ENCODE measurements at regions not wholly inside any gene's neighbourhood (a gene's known extent, or its start where the extent isn't known, plus 50 kb on each side); places are given as distances from the start of the nearest gene placed in this dataset.
"Not testable (repeated sequence)": the region's sequence is repeated elsewhere in the genome, so short reads cannot be mapped to it uniquely, and the experiment has no call there.

DNA sequence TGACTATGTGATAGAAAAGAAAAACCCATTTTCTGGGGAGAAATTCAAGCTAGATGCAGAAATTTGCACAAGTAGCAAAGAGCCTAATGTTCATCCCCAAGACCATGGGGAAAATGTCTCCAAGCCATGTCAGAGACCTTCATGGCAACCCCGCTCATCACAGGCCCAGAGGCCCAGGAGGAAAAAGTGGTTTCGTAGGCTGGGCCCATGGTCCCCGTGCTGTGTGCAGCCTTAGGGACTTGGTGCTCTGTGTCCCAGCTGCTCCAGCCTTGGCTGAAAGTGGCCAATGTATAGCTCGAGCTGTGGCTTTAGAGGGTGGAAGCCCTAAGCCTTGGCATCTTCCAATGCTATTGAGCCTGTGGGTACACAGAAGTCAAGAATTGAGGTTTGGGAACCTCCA, 711.2 kb upstream of the ZNF608 start:
- no peak overlapping the region for H3K4me3 ChIP-seq (ENCODE audit: low read depth, low read length)
- DNase-seq (ENCODE audit: low read depth), result no peak
- no peaks in the 10 kb centered on the region for H3K36me3 ChIP-seq (ENCODE audit: control insufficient read depth, insufficient read depth, low read length)
- TF ChIP-seq, protein P1, sequence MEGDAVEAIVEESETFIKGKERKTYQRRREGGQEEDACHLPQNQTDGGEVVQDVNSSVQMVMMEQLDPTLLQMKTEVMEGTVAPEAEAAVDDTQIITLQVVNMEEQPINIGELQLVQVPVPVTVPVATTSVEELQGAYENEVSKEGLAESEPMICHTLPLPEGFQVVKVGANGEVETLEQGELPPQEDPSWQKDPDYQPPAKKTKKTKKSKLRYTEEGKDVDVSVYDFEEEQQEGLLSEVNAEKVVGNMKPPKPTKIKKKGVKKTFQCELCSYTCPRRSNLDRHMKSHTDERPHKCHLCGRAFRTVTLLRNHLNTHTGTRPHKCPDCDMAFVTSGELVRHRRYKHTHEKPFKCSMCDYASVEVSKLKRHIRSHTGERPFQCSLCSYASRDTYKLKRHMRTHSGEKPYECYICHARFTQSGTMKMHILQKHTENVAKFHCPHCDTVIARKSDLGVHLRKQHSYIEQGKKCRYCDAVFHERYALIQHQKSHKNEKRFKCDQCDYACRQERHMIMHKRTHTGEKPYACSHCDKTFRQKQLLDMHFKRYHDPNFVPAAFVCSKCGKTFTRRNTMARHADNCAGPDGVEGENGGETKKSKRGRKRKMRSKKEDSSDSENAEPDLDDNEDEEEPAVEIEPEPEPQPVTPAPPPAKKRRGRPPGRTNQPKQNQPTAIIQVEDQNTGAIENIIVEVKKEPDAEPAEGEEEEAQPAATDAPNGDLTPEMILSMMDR (IDR thresholded peaks at IDR 0.05; ENCODE audit: insufficient read depth, low read length, poor library complexity, severe bottlenecking), result no peak
- H3K27me3 ChIP-seq (ENCODE audit: control insufficient read depth, insufficient read depth, low read length), result no peaks in the 10 kb centered on the region

DNA sequence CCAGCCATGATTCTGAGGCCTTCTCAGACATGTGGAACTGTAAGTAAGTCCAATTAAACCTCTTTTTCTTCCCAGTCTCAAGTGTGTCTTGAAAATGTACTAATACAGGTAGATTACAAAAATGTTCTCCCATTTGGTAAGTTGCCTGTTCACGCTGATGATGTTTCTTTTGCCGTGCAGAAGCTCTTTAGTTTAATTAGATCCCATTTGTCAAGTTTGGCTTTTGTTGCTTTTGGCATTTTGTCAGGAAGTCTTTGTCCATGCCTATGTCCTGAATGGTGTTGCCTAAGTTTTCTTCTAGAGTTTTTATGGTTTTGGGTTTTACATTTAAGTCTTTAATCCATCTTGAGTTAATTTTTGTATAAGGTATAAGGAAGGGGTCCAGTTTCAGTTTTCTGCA, 712.5 kb upstream of the ZNF608 start:
- DNase-seq (ENCODE audit: low read depth); H3K4me3 ChIP-seq (ENCODE audit: low read depth, low read length); H3K27me3 ChIP-seq (ENCODE audit: control insufficient read depth, insufficient read depth, low read length); H3K36me3 ChIP-seq (ENCODE audit: control insufficient read depth, insufficient read depth, low read length): not testable (repeated sequence)

DNA sequence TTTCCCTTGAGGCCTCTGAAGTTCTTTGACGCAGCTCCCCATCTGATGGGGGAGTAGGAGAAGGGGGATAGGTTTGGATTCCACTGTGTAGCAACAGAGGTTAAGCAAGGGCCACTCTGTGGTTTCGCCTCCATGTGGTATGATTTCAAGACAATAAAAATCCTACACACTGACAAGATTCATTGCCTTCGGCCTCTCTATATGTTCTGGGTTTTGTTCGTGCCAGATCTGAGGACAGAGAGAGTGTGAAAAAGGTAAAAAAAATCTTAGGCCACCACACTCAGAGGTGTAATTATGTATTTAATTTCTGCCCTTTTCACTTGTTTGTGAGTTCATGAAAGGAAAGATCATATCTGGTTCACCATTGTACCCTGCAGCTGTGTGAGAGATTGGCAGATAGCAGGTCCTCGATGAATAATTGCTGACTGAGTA, 715.2 kb upstream of the ZNF608 start:
- no peak for DNase-seq (ENCODE audit: low read depth)
- Histone ChIP-seq H3K36me3 (ENCODE audit: control insufficient read depth, insufficient read depth, low read length) (no peaks in the 10 kb centered on the region), H3K27me3 (ENCODE audit: control insufficient read depth, insufficient read depth, low read length) (no peaks in the 10 kb centered on the region), H3K4me3 (ENCODE audit: low read depth, low read length) (no peak overlapping the region)
- TF ChIP-seq, protein P1 (IDR thresholded peaks at IDR 0.05; ENCODE audit: insufficient read depth, low read length, poor library complexity, severe bottlenecking), result no peak

DNA sequence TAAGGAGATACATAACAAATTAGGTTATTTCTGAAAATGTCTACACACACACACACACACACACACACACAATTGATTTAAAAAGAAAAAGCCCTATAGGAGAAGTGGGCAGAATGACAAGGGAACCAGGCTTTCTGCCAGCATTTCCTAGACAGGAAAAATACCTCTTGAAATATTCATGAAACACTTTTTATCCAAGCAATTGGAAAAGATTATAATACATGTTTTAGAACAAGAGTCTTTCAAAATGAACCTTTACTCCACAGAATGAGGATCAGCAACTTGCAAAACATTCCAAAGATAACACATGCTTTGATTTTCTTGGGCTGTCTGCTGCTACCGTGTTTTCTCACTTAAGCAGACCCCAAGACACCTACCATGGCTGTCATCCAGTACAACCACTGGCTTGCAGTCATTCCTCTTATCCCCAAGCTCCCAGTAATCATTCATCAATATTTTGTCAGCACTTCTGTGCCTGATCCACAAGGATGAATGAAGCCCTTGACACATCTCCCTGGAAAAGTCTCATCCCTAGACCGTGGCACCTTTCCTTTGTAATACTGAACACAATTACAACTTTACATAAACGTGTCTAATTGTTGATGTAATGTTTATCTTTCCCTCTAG, 717.1 kb upstream of the ZNF608 start:
- TF ChIP-seq, protein P1 (IDR thresholded peaks at IDR 0.05; ENCODE audit: insufficient read depth, low read length, poor library complexity, severe bottlenecking), result no peak
- no peaks in the 10 kb centered on the region for H3K36me3 ChIP-seq (ENCODE audit: control insufficient read depth, insufficient read depth, low read length)
- H3K4me3 ChIP-seq (ENCODE audit: low read depth, low read length), result no peak overlapping the region
- no peaks in the 10 kb centered on the region for H3K27me3 ChIP-seq (ENCODE audit: control insufficient read depth, insufficient read depth, low read length)
- no peak for DNase-seq (ENCODE audit: low read depth)

DNA sequence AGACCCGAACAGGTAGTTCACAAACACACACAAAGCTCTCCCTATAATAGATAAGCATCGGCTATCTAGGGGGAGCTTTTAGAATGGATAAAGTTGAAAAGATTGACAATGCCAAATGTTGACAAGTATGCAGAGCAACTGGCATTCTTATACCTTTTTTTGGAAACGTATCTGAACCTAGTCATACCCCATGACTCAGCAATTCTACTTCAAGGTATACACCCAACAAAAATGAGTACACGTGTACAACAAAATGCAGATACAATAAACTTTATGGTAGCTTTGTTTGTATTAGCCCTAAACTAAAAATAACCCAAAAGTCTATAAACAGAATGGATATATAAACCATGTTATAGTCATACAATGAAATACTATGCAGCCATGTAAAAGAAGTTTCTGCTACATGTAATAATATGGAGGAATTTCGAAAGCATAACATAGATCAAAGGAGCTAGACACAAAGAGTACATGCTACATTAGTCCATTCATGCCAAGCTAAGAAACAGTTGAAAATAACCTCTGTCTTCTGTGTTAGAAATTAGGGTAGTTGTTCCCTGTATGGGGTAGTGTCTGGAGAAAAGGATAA, 718.5 kb upstream of the ZNF608 start:
- Histone ChIP-seq H3K27me3 (ENCODE audit: control insufficient read depth, insufficient read depth, low read length) (no peaks in the 10 kb centered on the region), H3K36me3 (ENCODE audit: control insufficient read depth, insufficient read depth, low read length) (no peaks in the 10 kb centered on the region), H3K4me3 (ENCODE audit: low read depth, low read length) (no peak overlapping the region)
- TF ChIP-seq, protein P1 (IDR thresholded peaks at IDR 0.05; ENCODE audit: insufficient read depth, low read length, poor library complexity, severe bottlenecking), result no peak
- DNase-seq (ENCODE audit: low read depth), result no peak

DNA sequence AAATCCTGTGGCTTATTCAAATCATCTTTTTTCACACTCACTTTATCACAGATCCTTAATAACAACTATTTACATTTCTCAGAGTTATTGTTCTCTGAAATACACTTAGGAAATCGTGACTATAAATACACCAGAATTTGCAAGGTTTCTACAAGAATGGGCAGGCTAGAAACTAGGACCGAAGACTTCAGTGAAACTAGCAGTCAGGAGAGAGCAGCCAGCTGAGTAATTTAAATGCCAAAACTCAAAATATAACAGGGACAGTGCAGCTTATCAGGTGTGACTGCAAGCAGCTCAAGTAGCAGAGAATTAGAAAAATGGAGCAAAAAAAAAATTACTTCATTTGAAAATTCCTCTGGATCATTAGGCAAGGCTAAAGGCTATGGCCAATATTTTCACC, 719.3 kb upstream of the ZNF608 start:
- DNase-seq (ENCODE audit: low read depth), result no peak
- TF ChIP-seq, protein P1 (IDR thresholded peaks at IDR 0.05; ENCODE audit: insufficient read depth, low read length, poor library complexity, severe bottlenecking), result no peak
- Histone ChIP-seq H3K36me3 (ENCODE audit: control insufficient read depth, insufficient read depth, low read length) (no peaks in the 10 kb centered on the region), H3K4me3 (ENCODE audit: low read depth, low read length) (no peak overlapping the region), H3K27me3 (ENCODE audit: control insufficient read depth, insufficient read depth, low read length) (no peaks in the 10 kb centered on the region)

Measured in kidney epithelial cell (primary cell).